Loucy (cell line): ENCODE measurements at regions not wholly inside any gene's neighbourhood (a gene's known extent, or its start where the extent isn't known, plus 50 kb on each side); places are given as distances from the start of the nearest gene placed in this dataset.

Experiments
- H2AFZ ChIP-seq: fragments of 200-600 bp; sonication (generic); 2 replicates; pipeline ENCODE4 v1.6.0; 2016; ENCODE audit warnings: antibody characterized with exemption, mild to moderate bottlenecking, low read length, moderate library complexity
- H3F3A ChIP-seq: fragments of 200-600 bp; 2 replicates; pipeline ENCODE4 v1.6.0; 2016; ENCODE audit warnings: antibody characterized with exemption, low read depth, mild to moderate bottlenecking
- H3K27me3 ChIP-seq: fragments of 200-600 bp; sonication (generic); 2 replicates; pipeline ENCODE4 v1.6.1; 2014; ENCODE audit warnings: low read length, mild to moderate bottlenecking; ENCODE audit not compliant: insufficient read depth, poor library complexity, severe bottlenecking
- H3K36me3 ChIP-seq: fragments of 200-600 bp; sonication (generic); 2 replicates; pipeline ENCODE4 v1.6.1; 2016; ENCODE audit warnings: low read length; ENCODE audit not compliant: insufficient read depth
- H3K4me1 ChIP-seq: fragments of 200-600 bp; sonication (generic); 2 replicates; pipeline ENCODE4 v1.5.1; 2014; ENCODE audit warnings: low read length, mild to moderate bottlenecking; ENCODE audit not compliant: insufficient read depth, poor library complexity, severe bottlenecking
- H3K4me2 ChIP-seq: fragments of 200-600 bp; sonication (generic); 2 replicates; pipeline ENCODE4 v1.6.0; 2014; ENCODE audit warnings: antibody characterized with exemption, low read length, low read depth, mild to moderate bottlenecking; ENCODE audit not compliant: poor library complexity, severe bottlenecking
- H3K4me3 ChIP-seq: fragments of 200-600 bp; sonication (generic); 2 replicates; pipeline ENCODE4 v1.5.1; 2014; ENCODE audit warnings: low read length, mild to moderate bottlenecking, mixed read lengths; ENCODE audit not compliant: poor library complexity, severe bottlenecking
- H3K79me2 ChIP-seq: fragments of 200-600 bp; sonication (generic); 2 replicates; pipeline ENCODE4 v1.6.1; 2014; ENCODE audit warnings: low read length; ENCODE audit not compliant: insufficient read depth
- H3K9ac ChIP-seq: fragments of 200-600 bp; sonication (generic); 2 replicates; pipeline ENCODE4 v1.6.0; 2014; ENCODE audit warnings: mild to moderate bottlenecking, low read depth, low read length, moderate library complexity; ENCODE audit not compliant: poor library complexity, severe bottlenecking
- H3K9me2 ChIP-seq: fragments of 200-600 bp; sonication (generic); replicated peaks from 2 replicates; pipeline ENCODE4 v1.6.1; 2016; ENCODE audit warnings: low read depth, low read length, mixed read lengths
- H3K9me3 ChIP-seq: fragments of 200-600 bp; sonication (generic); 2 replicates; pipeline ENCODE4 v1.6.1; 2014; ENCODE audit warnings: mild to moderate bottlenecking, antibody characterized with exemption, low read length, low read depth; ENCODE audit not compliant: insufficient read depth
- H4K20me1 ChIP-seq: fragments of 200-600 bp; sonication (generic); 2 replicates; pipeline ENCODE4 v1.6.0; 2014; ENCODE audit warnings: antibody characterized with exemption, low read length, mild to moderate bottlenecking; ENCODE audit not compliant: insufficient read depth, poor library complexity, severe bottlenecking
- EZH2phosphoT487 ChIP-seq: fragments of 200-600 bp; IDR thresholded peaks from 2 replicates; pipeline ENCODE4 v1.6.1; 2018; ENCODE audit warnings: antibody characterized with exemption, mild to moderate bottlenecking, moderate library complexity, borderline replicate concordance
- TF ChIP-seq, protein P1 (sequence below): fragments of 200-600 bp; sonication (generic); conservative IDR thresholded peaks from 2 replicates; pipeline ENCODE4 v1.5.1; 2014; ENCODE audit warnings: mild to moderate bottlenecking, antibody characterized with exemption, low read length

DNA sequence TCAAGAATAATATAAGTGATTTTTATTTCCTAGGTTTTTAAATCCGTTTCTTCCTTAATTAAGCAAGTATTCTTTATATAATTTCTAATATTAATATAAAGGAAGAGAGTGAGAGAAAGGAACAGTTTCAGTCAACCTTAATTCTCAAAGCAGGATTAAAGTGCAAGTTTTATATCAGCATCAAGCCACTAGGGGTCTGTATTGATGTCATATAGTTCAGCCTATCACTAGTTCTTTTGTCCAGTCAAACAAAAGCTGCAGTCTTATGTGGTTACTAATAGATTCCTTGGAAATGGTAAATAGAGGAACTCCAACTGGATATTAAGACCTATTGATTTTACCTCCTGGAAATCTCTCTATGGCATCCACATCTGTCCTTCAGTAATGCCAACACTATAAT lies 82.0 kb downstream of the NAP1L3 start:
- Histone ChIP-seq H3K36me3 (no peaks in the 10 kb centered on the region), H3K9ac (no peak overlapping the region), H2AFZ (no peak overlapping the region), H3K27me3 (no peaks in the 10 kb centered on the region), H4K20me1 (no peaks in the 10 kb centered on the region), H3K79me2 (no peaks in the 10 kb centered on the region), H3K4me2 (no peak overlapping the region), H3K9me2 (no peaks in the 10 kb centered on the region), H3K4me1 (no peaks in the 10 kb centered on the region), H3F3A (no peaks in the 10 kb centered on the region), H3K4me3 (no peak overlapping the region), H3K9me3 (no peaks in the 10 kb centered on the region)
- no peak for TF ChIP-seq EZH2phosphoT487
- TF ChIP-seq, protein P1, sequence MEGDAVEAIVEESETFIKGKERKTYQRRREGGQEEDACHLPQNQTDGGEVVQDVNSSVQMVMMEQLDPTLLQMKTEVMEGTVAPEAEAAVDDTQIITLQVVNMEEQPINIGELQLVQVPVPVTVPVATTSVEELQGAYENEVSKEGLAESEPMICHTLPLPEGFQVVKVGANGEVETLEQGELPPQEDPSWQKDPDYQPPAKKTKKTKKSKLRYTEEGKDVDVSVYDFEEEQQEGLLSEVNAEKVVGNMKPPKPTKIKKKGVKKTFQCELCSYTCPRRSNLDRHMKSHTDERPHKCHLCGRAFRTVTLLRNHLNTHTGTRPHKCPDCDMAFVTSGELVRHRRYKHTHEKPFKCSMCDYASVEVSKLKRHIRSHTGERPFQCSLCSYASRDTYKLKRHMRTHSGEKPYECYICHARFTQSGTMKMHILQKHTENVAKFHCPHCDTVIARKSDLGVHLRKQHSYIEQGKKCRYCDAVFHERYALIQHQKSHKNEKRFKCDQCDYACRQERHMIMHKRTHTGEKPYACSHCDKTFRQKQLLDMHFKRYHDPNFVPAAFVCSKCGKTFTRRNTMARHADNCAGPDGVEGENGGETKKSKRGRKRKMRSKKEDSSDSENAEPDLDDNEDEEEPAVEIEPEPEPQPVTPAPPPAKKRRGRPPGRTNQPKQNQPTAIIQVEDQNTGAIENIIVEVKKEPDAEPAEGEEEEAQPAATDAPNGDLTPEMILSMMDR, result no peak

DNA sequence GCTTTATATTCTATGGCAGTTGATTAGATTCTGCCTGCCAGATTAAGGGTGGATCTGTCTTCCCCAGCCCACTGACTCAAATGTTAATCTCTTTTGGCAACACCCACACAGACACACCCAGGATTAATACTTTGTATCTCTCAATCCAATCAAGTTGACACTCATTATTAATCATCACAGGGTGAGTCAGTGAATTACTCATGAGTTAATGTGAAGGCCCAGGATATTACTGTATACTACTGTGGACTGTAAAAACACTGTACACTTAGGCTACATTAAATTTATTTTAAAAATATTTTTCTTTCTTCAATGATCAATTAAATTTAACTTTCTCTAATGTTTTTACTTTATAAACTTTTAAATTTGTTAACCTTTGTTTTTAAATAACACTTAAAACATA lies 87.7 kb downstream of the NAP1L3 start:
- Histone ChIP-seq H3K4me3 (no peak overlapping the region), H4K20me1 (no peaks in the 10 kb centered on the region), H3K36me3 (no peaks in the 10 kb centered on the region), H3K4me2 (no peak overlapping the region), H2AFZ (no peak overlapping the region), H3K79me2 (no peaks in the 10 kb centered on the region), H3K4me1 (no peaks in the 10 kb centered on the region), H3K27me3 (no peaks in the 10 kb centered on the region), H3K9me3 (no peaks in the 10 kb centered on the region), H3K9ac (no peak overlapping the region), H3K9me2 (no peaks in the 10 kb centered on the region), H3F3A (no peaks in the 10 kb centered on the region)
- no peak for TF ChIP-seq EZH2phosphoT487
- TF ChIP-seq, protein P1, result no peak

DNA sequence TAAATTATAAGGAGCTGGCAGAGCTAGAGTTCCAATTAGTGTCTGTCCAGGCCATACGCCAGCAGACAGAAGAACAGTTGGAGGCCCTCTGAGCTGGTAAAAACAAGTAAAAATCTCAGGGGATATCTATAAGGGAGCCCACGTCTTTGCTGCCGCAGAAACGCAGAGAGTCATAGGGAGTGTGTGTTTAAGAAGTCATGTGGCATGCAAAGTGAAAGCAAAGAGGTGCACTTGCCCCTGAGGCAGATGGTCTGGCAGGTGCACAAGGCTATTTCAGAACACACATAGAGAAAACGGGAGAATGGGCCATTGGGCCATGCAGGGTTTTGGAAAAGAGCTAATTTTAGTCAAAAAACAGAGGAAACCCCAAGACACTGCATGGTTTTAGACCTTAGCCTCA lies 92.7 kb downstream of the NAP1L3 start:
- no peaks in the 10 kb centered on the region for H3F3A ChIP-seq
- no peaks in the 10 kb centered on the region for H3K9me3 ChIP-seq
- H3K4me1 ChIP-seq, result no peaks in the 10 kb centered on the region
- H3K36me3 ChIP-seq, result no peaks in the 10 kb centered on the region
- H3K9ac ChIP-seq, result no peak overlapping the region
- H3K4me3 ChIP-seq, result no peak overlapping the region
- no peak overlapping the region for H3K4me2 ChIP-seq
- no peaks in the 10 kb centered on the region for H3K9me2 ChIP-seq
- no peak overlapping the region for H2AFZ ChIP-seq
- TF ChIP-seq EZH2phosphoT487, result no peak
- TF ChIP-seq, protein P1, result no peak
- H3K27me3 ChIP-seq, result no peaks in the 10 kb centered on the region
- no peaks in the 10 kb centered on the region for H3K79me2 ChIP-seq
- H4K20me1 ChIP-seq, result no peaks in the 10 kb centered on the region
